Colonic mucosa (tissue), 4 donors: ENCODE measurements at regions not wholly inside any gene's neighbourhood (a gene's known extent, or its start where the extent isn't known, plus 50 kb on each side); places are given as distances from the start of the nearest gene placed in this dataset.

Source experiments
- DNase-seq: peaks from one replicate; pipeline ENCODE4 v3.0.0-alpha.2; 2020
- H3K27ac ChIP-seq: fragments of 200-600 bp; one replicate; pipeline ENCODE4 v1.8.0; 2021
- H3K27me3 ChIP-seq: fragments of 200-600 bp; one replicate; pipeline ENCODE4 v1.8.0; 2021
- H3K36me3 ChIP-seq: fragments of 200-600 bp; one replicate; pipeline ENCODE4 v1.8.0; 2021
- H3K4me1 ChIP-seq: fragments of 200-600 bp; one replicate; pipeline ENCODE4 v1.8.0; 2021; ENCODE audit warnings: mild to moderate bottlenecking
- H3K4me3 ChIP-seq: fragments of 200-600 bp; one replicate; pipeline ENCODE4 v1.8.0; 2021
- H3K9ac ChIP-seq, 2 donors: one replicate each; pipeline ENCODE4 v1.7.0; 2013; ENCODE audit warnings: control low read depth in 2 of 2, low read depth in 2 of 2, low read length in 2 of 2
- H3K9me3 ChIP-seq: fragments of 200-600 bp; one replicate; pipeline ENCODE4 v1.8.0; 2021
- CTCF ChIP-seq: fragments of 200-600 bp; IDR thresholded peaks from one replicate; pipeline ENCODE4 v1.8.0; 2022; ENCODE audit warnings: antibody characterized with exemption, mild to moderate bottlenecking
- intact Hi-C: fragments of 100-400 bp; cut with DNase I; formaldehyde crosslinking; loops from one replicate; pipeline ENCODE4 v1.14.1; 2022
- donor health status: healthy.
- donor health status: DM: no; HTN: no; CAD: no.
- donor health status: DM: no; HTN: no; CAD: no.

- no peak for DNase-seq
- no peaks in the 10 kb centered on the region for H3K36me3 ChIP-seq
- no peak for TF ChIP-seq CTCF
- H3K4me1 ChIP-seq = no peaks in the 10 kb centered on the region
- H3K4me3 ChIP-seq = no peak overlapping the region
- H3K27me3 ChIP-seq = no peaks in the 10 kb centered on the region
- no peaks in the 10 kb centered on the region for H3K9me3 ChIP-seq
- intact Hi-C loops = no loop called here
- no peak overlapping the region for H3K9ac ChIP-seq
- H3K27ac ChIP-seq = no peak overlapping the region
These were observed 1051.5 kb downstream of the DIAPH3 start for GRCh38 chr13:59112221-59112718.

- Histone ChIP-seq H3K27ac (no peak overlapping the region), H3K9ac (no peak overlapping the region), H3K27me3 (no peaks in the 10 kb centered on the region), H3K4me1 (no peaks in the 10 kb centered on the region), H3K36me3 (no peaks in the 10 kb centered on the region), H3K9me3 (no peaks in the 10 kb centered on the region), H3K4me3 (no peak overlapping the region)
- DNase-seq = no peak
- intact Hi-C loops = no loop called here
- TF ChIP-seq CTCF = no peak
These were observed 1044.3 kb downstream of the DIAPH3 start for GRCh38 chr13:59119475-59119874.

GRCh38 chr13:59120297-59120843 lies 1043.4 kb downstream of the DIAPH3 start:
- Histone ChIP-seq H3K36me3 (no peaks in the 10 kb centered on the region), H3K9ac (no peak overlapping the region), H3K27ac (no peak overlapping the region), H3K9me3 (no peaks in the 10 kb centered on the region), H3K27me3 (no peaks in the 10 kb centered on the region), H3K4me1 (no peaks in the 10 kb centered on the region), H3K4me3 (no peak overlapping the region)
- no peak for TF ChIP-seq CTCF
- no peak for DNase-seq
- intact Hi-C loops = no loop called here

DNA sequence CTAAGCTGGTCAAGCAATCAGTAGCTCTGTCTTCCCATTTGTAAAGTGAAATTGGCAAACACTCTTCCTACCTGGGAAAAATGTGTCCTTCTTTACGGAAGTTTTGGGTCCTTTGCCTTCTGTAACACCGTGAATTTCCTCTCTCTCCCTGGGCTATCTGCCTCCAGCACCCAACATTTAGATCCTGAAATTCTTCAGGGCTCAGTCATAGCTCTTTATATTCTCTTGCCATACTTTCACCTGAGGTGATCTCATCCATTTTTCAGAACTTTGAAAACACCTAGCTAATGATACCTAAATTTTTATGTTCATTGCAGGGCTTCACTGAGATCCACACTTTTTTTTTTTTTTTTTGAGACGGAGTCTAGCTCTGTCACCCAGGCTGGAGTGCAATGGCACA lies 1042.2 kb downstream of the DIAPH3 start:
- Histone ChIP-seq H3K27me3 (no peaks in the 10 kb centered on the region), H3K4me3 (no peak overlapping the region), H3K36me3 (no peaks in the 10 kb centered on the region), H3K4me1 (no peaks in the 10 kb centered on the region), H3K9me3 (no peaks in the 10 kb centered on the region), H3K9ac (no peak overlapping the region), H3K27ac (no peak overlapping the region)
- intact Hi-C loops = no loop called here
- TF ChIP-seq CTCF = no peak
- no peak for DNase-seq

DNA sequence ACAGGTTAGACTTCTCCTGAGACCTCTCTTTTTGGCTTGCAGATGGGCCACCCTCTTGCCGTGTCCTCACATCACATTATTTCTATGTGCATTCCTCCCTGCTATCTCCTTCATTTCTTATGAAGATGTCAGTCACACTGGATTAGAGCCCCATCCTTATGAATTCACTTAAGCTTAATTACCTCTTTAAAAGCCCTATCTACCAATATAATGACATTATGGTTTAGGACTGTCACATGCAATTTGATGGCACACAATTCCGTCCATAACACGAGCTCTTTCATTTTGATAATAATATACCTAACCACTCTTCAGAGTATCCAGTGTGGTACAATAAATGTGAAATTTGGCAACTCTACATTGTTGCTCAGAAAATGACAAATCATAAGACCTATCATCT lies 1037.3 kb downstream of the DIAPH3 start:
- intact Hi-C loops = no loop called here
- no peak overlapping the region for H3K27ac ChIP-seq
- DNase-seq = no peak
- no peak for TF ChIP-seq CTCF
- H3K9me3 ChIP-seq = no peaks in the 10 kb centered on the region
- no peaks in the 10 kb centered on the region for H3K36me3 ChIP-seq
- H3K27me3 ChIP-seq = no peaks in the 10 kb centered on the region
- H3K9ac ChIP-seq = no peak overlapping the region
- H3K4me1 ChIP-seq = no peaks in the 10 kb centered on the region
- H3K4me3 ChIP-seq = no peak overlapping the region
